HG03439 (cell line): ENCODE measurements at regions not wholly inside any gene's neighbourhood (a gene's known extent, or its start where the extent isn't known, plus 50 kb on each side); places are given as distances from the start of the nearest gene placed in this dataset.

ENCODE experiments used
- ATAC-seq: cut with Tn5 transposase; IDR thresholded peaks from one replicate; pipeline ENCODE4 v1.9.1; 2021; ENCODE audit warnings: mild to moderate bottlenecking, moderate library complexity; ENCODE audit not compliant: unreplicated experiment

DNA sequence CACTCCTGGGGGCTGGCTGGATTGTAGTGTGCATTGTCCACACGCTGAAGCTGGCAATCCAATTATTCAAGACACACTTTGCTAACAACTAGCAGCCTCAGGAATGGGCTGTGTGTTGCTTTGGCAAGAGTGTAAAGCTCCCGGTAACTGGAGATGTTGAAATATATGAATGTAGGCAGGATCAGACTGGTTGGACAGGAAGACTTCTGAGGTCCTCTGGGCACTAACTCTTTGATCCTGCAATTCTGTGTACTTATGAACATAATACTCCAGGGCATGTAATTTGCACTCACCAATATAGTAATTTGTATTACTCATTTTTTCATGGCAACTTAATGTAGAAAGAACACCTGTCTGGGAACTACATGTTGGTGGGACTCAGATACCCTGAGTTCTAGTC, 106.7 kb upstream of the SLC28A3 start:
- no peak for ATAC-seq

GRCh38 chr9:84450029-84450428, 109.5 kb upstream of the SLC28A3 start:
- no peak for ATAC-seq

DNA sequence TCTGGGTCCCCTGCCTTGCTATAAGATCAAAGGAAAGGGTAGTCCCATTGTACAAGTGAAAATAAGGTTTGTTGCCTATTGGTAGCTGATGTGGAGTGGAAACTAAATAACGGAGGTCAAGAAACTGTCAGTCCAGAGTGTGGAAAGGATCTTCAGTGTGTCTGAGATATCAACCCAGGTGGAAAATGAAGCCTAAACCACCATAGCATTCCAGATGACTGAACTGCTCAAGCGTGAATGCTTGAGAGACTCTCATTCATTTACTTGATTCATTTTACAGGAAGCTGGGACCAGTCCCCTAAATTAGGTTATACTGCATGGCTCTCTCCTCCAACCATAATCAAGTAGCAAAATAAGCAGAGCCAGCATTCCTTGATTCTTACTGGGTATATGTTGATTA, 116.0 kb upstream of the SLC28A3 start:
- ATAC-seq = no peak

GRCh38 chr9:84460695-84461094, 120.1 kb upstream of the SLC28A3 start:
- no peak for ATAC-seq

GRCh38 chr9:84463272-84463671, 122.7 kb upstream of the SLC28A3 start:
- no peak for ATAC-seq

GRCh38 chr9:84466580-84467285, 126.2 kb upstream of the SLC28A3 start:
- ATAC-seq = no peak

GRCh38 chr9:84471816-84472215, 131.3 kb upstream of the SLC28A3 start:
- ATAC-seq = no peak

DNA sequence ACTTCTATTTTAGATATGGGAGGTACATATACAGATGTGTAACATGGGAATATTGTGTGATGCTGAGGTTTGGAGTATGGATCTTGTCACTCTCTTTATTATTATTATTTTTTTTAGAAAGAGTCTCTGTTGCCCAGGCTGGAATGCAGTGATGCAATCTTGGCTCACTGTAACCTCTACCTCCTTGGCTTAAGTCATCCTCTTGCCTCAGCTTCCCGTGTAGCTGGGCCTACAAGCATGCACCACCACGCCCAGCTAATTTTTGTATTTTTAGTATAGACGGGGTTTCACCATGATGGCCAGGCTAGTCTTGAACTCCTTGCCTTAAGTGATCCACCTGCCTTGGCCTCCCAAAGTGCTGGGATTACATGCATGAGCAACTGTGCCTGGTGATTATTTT, 138.4 kb upstream of the SLC28A3 start:
- no peak for ATAC-seq

DNA sequence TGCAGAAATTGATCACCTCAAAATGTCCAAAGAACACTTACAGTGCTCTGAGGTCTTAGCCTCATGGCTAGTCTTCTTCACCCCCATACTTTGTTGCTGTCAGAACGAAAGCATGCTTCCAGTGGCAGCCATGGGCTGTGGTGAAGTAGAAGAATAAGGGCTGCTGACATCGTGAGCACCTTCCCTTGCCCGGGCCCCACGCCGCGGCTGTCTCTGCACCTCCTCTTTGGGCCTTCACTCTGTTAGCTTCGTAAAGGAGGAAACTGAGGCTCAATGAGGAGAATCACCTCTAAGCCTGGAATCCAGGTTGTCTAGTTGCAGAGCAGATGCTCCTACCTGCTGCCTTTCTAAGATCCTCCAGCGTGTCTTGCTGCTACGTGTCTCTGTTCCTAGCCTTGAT, 139.5 kb upstream of the SLC28A3 start:
- no peak for ATAC-seq

GRCh38 chr9:84481231-84481630, 140.7 kb upstream of the SLC28A3 start:
- ATAC-seq = no peak

DNA sequence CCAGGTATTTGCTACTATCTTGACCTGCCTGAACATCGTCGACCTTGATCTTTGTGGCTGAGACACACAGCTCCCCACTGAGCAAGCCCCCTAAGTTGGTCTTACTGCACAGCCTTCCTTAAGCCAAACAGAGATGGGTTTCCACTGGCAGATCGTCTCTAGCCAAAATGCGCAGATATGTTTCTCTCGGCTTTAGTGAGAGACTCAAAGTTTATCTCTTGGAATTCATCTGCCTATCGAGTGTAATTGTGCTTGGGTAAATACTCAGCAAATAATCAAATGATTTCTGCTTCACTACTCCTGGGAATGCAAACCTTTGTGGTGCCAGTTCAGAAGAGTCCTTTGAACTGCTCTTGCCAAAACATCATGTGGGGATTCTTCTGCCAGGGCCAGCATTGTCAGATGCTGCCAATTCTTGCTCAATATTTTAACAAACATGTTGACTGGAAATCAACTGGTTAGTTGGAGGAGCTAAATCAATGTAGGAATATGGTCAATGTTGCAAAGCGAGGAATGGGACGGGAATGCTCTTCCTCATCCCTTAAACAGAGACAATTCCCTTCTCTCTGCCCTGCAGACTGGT, 141.2 kb upstream of the SLC28A3 start:
- ATAC-seq = no peak

- no peak for ATAC-seq
These were observed 142.0 kb upstream of the SLC28A3 start for GRCh38 chr9:84482607-84483006.

DNA sequence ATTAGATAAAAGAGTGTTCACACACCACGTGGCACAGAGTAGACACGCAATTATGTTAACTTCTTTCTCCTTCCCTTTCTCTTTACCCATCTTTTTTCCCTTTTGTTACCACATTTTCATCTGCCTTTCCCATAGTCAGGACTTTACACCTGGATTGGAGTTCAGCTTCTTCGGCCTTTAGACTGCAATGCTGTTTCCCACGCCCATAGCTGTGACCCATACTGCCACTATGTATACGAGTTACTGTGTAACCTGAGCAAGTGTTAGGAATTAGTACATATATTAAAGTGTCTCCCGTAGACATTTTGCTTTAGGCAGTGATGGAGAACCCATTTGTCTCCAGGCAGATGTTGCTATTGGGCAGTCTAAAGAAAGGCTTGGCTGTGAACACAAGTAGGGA, 143.6 kb upstream of the SLC28A3 start:
- ATAC-seq = no peak

- no peak for ATAC-seq
These were observed 145.0 kb upstream of the SLC28A3 start for GRCh38 chr9:84485539-84485938.

GRCh38 chr9:84486663-84487062, 146.1 kb upstream of the SLC28A3 start:
- ATAC-seq = no peak

GRCh38 chr9:84490206-84490841, 149.8 kb upstream of the SLC28A3 start:
- ATAC-seq = no peak

GRCh38 chr9:84490842-84491325, 150.3 kb upstream of the SLC28A3 start:
- no peak for ATAC-seq

- ATAC-seq = no peak
These were observed 152.0 kb upstream of the SLC28A3 start for GRCh38 chr9:84492366-84493159.

GRCh38 chr9:84493284-84493947, 152.9 kb upstream of the SLC28A3 start:
- no peak for ATAC-seq

DNA sequence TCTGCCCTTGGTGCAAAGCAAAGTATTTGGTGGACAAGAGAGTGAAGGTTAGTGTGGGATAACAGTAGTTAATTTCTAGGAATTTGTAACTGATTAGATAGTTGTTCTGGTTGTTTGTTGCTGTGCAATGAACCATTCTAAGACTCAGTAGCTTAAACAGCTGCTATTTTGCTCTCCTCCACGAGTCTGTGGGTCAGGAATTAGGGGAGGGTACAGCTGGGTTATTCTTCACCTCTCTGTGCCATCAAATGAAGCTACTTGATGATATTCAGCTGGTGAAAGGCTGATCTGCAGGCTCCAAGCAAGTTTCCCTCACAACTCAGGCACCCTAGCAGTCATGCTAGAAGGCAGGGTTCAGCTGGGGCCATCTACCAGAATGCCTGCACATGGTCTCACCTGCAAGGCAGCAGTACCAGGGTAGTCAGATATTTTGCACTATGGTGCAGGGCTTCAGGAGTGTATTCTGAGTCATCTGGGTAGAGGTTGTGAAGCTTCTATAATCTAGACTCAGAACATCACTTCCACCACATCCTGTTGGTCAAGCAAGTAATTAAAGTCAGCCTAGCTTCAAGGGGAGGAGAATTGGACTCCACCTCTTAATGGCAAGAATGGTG, 159.5 kb upstream of the SLC28A3 start:
- ATAC-seq = no peak
